Activated naive CD8-positive, alpha-beta T cell treated with anti-CD3 and anti-CD28 coated beads, Interleukin-2, amount 50 U/mL, for 24 hours (primary cell): ENCODE measurements at regions not wholly inside any gene's neighbourhood (a gene's known extent, or its start where the extent isn't known, plus 50 kb on each side); places are given as distances from the start of the nearest gene placed in this dataset.

ENCODE experiments used
- ATAC-seq: fragments of 150-1000 bp; cut with Tn5 transposase; one replicate; pipeline ENCODE4 v1.10.0; 2021
- DNase-seq: peaks from one replicate; pipeline ENCODE4 v3.0.0; 2021
- H3K27ac Mint-ChIP-seq: one replicate; pipeline ENCODE4 v1.8.0; 2021; ENCODE audit warnings: mild to moderate bottlenecking, mixed read lengths
- H3K27me3 Mint-ChIP-seq: one replicate; pipeline ENCODE4 v1.8.0; 2021; ENCODE audit warnings: mixed read lengths
- H3K36me3 Mint-ChIP-seq: one replicate; pipeline ENCODE4 v1.8.0; 2021; ENCODE audit warnings: low read depth, mixed read lengths
- H3K4me1 Mint-ChIP-seq: one replicate; pipeline ENCODE4 v1.8.0; 2021; ENCODE audit warnings: mixed read lengths
- H3K4me3 Mint-ChIP-seq: one replicate; pipeline ENCODE4 v1.8.0; 2021; ENCODE audit warnings: mild to moderate bottlenecking, moderate library complexity, mixed read lengths
- H3K9me3 Mint-ChIP-seq: one replicate; pipeline ENCODE4 v1.8.0; 2021; ENCODE audit warnings: mixed read lengths

GRCh38 chr6:40097590-40097989 is 163.3 kb upstream of the MOCS1 start:
- no peaks in the 10 kb centered on the region for H3K9me3 Mint-ChIP-seq
- H3K4me3 Mint-ChIP-seq, result no peak overlapping the region
- no peaks in the 10 kb centered on the region for H3K4me1 Mint-ChIP-seq
- no peaks in the 10 kb centered on the region for H3K27me3 Mint-ChIP-seq
- H3K36me3 Mint-ChIP-seq, result no peaks in the 10 kb centered on the region
- ATAC-seq, result no peak
- H3K27ac Mint-ChIP-seq, result no peak overlapping the region
- DNase-seq, result no peak

- DNase-seq, result no peak
- Mint-ChIP-seq H3K4me1 (no peaks in the 10 kb centered on the region), H3K4me3 (no peak overlapping the region), H3K36me3 (no peaks in the 10 kb centered on the region), H3K9me3 (no peaks in the 10 kb centered on the region), H3K27me3 (peaks cover 3% of the 10 kb centered on the region), H3K27ac (no peak overlapping the region)
- ATAC-seq, result no peak
These were observed 149.1 kb upstream of the MOCS1 start for GRCh38 chr6:40083141-40083920.

- H3K27ac Mint-ChIP-seq, result no peak overlapping the region
- H3K4me1 Mint-ChIP-seq, result no peaks in the 10 kb centered on the region
- ATAC-seq, result no peak
- peaks cover 3% of the 10 kb centered on the region for H3K27me3 Mint-ChIP-seq
- no peak for DNase-seq
- no peaks in the 10 kb centered on the region for H3K9me3 Mint-ChIP-seq
- no peak overlapping the region for H3K4me3 Mint-ChIP-seq
- H3K36me3 Mint-ChIP-seq, result no peaks in the 10 kb centered on the region
These were observed 148.2 kb upstream of the MOCS1 start for GRCh38 chr6:40082278-40083043.

- no peak for DNase-seq
- no peak for ATAC-seq
These were observed 143.5 kb upstream of the MOCS1 start for GRCh38 chr6:40077736-40078135.

GRCh38 chr6:40077315-40077714 is 143.1 kb upstream of the MOCS1 start:
- no peaks in the 10 kb centered on the region for H3K4me1 Mint-ChIP-seq
- peaks cover 5% of the 10 kb centered on the region for H3K27me3 Mint-ChIP-seq
- no peak for ATAC-seq
- no peaks in the 10 kb centered on the region for H3K36me3 Mint-ChIP-seq
- no peak for DNase-seq
- no peak overlapping the region for H3K4me3 Mint-ChIP-seq
- H3K27ac Mint-ChIP-seq, result no peak overlapping the region
- no peaks in the 10 kb centered on the region for H3K9me3 Mint-ChIP-seq

More at GRCh38 chr6:40077736-40078135, 143.5 kb upstream of the MOCS1 start:
- Mint-ChIP-seq H3K27me3 (peaks cover 5% of the 10 kb centered on the region), H3K4me1 (no peaks in the 10 kb centered on the region), H3K4me3 (no peak overlapping the region), H3K36me3 (no peaks in the 10 kb centered on the region), H3K9me3 (no peaks in the 10 kb centered on the region), H3K27ac (no peak overlapping the region)

- ATAC-seq (no peak), DNase-seq (no peak)
- Mint-ChIP-seq H3K4me1 (no peaks in the 10 kb centered on the region), H3K9me3 (no peaks in the 10 kb centered on the region), H3K4me3 (no peak overlapping the region), H3K36me3 (no peaks in the 10 kb centered on the region), H3K27me3 (peaks cover 8% of the 10 kb centered on the region), H3K27ac (no peak overlapping the region)
These were observed 140.9 kb upstream of the MOCS1 start for GRCh38 chr6:40075056-40075590.

GRCh38 chr6:40074306-40075055 is 140.2 kb upstream of the MOCS1 start:
- Mint-ChIP-seq H3K36me3 (no peaks in the 10 kb centered on the region), H3K4me1 (no peaks in the 10 kb centered on the region), H3K27ac (no peak overlapping the region), H3K4me3 (no peak overlapping the region), H3K9me3 (no peaks in the 10 kb centered on the region), H3K27me3 (peaks cover 8% of the 10 kb centered on the region)
- no peak for DNase-seq
- no peak for ATAC-seq

GRCh38 chr6:40066372-40066771 is 132.1 kb upstream of the MOCS1 start:
- no peak overlapping the region for H3K27ac Mint-ChIP-seq
- peaks cover 9% of the 10 kb centered on the region for H3K9me3 Mint-ChIP-seq
- ATAC-seq (no peak), DNase-seq (no peak)
- no peaks in the 10 kb centered on the region for H3K4me1 Mint-ChIP-seq
- H3K36me3 Mint-ChIP-seq, result no peaks in the 10 kb centered on the region
- peaks cover under 1% of the 10 kb centered on the region for H3K27me3 Mint-ChIP-seq
- no peak overlapping the region for H3K4me3 Mint-ChIP-seq

GRCh38 chr6:40056865-40057264 is 122.6 kb upstream of the MOCS1 start:
- no peak for DNase-seq
- no peak overlapping the region for H3K27ac Mint-ChIP-seq
- peaks cover 4% of the 10 kb centered on the region for H3K9me3 Mint-ChIP-seq
- no peak for ATAC-seq
- H3K36me3 Mint-ChIP-seq, result no peaks in the 10 kb centered on the region
- H3K4me1 Mint-ChIP-seq, result no peaks in the 10 kb centered on the region
- no peak overlapping the region for H3K4me3 Mint-ChIP-seq
- H3K27me3 Mint-ChIP-seq, result peaks cover 2% of the 10 kb centered on the region

GRCh38 chr6:40054602-40055001 is 120.3 kb upstream of the MOCS1 start:
- peaks cover 7% of the 10 kb centered on the region for H3K9me3 Mint-ChIP-seq
- no peak overlapping the region for H3K27ac Mint-ChIP-seq
- no peaks in the 10 kb centered on the region for H3K4me1 Mint-ChIP-seq
- H3K4me3 Mint-ChIP-seq, result no peak overlapping the region
- H3K36me3 Mint-ChIP-seq, result no peaks in the 10 kb centered on the region
- peaks cover under 1% of the 10 kb centered on the region for H3K27me3 Mint-ChIP-seq
- DNase-seq (no peak), ATAC-seq (no peak)

- H3K27ac Mint-ChIP-seq, result no peak overlapping the region
- DNase-seq, result no peak
- no peaks in the 10 kb centered on the region for H3K4me1 Mint-ChIP-seq
- H3K27me3 Mint-ChIP-seq, result no peaks in the 10 kb centered on the region
- H3K4me3 Mint-ChIP-seq, result no peak overlapping the region
- H3K36me3 Mint-ChIP-seq, result no peaks in the 10 kb centered on the region
- peaks cover 7% of the 10 kb centered on the region for H3K9me3 Mint-ChIP-seq
- no peak for ATAC-seq
These were observed 119.9 kb upstream of the MOCS1 start for GRCh38 chr6:40054186-40054585.

GRCh38 chr6:40049128-40049527 is 114.9 kb upstream of the MOCS1 start:
- H3K27ac Mint-ChIP-seq, result no peak overlapping the region
- H3K4me3 Mint-ChIP-seq, result no peak overlapping the region
- peaks cover 3% of the 10 kb centered on the region for H3K9me3 Mint-ChIP-seq
- H3K4me1 Mint-ChIP-seq, result no peaks in the 10 kb centered on the region
- H3K27me3 Mint-ChIP-seq, result peaks cover 4% of the 10 kb centered on the region
- no peaks in the 10 kb centered on the region for H3K36me3 Mint-ChIP-seq
- no peak for DNase-seq
- no peak for ATAC-seq

GRCh38 chr6:40044196-40044595 is 109.9 kb upstream of the MOCS1 start:
- H3K9me3 Mint-ChIP-seq, result peaks cover 5% of the 10 kb centered on the region
- H3K36me3 Mint-ChIP-seq, result no peaks in the 10 kb centered on the region
- H3K4me3 Mint-ChIP-seq, result no peak overlapping the region
- no peaks in the 10 kb centered on the region for H3K4me1 Mint-ChIP-seq
- no peak overlapping the region for H3K27ac Mint-ChIP-seq
- H3K27me3 Mint-ChIP-seq, result peaks cover 9% of the 10 kb centered on the region
- ATAC-seq (no peak), DNase-seq (no peak)

- Mint-ChIP-seq H3K9me3 (peaks cover 5% of the 10 kb centered on the region), H3K36me3 (no peaks in the 10 kb centered on the region), H3K27me3 (peaks cover 5% of the 10 kb centered on the region), H3K4me3 (no peak overlapping the region), H3K4me1 (no peaks in the 10 kb centered on the region), H3K27ac (no peak overlapping the region)
- DNase-seq, result no peak
- no peak for ATAC-seq
These were observed 108.0 kb upstream of the MOCS1 start for GRCh38 chr6:40042232-40042631.
